ENCODE measurements at regions not wholly inside any gene's neighbourhood (a gene's known extent, or its start where the extent isn't known, plus 50 kb on each side); places are given as distances from the start of the nearest gene placed in this dataset.

- TF ChIP-seq CTCF (IDR thresholded peaks at IDR 0.05; ENCODE audit: low read length) (no peak), EZH2 (optimal IDR thresholded peaks at IDR 0.05; ENCODE audit: low read depth, low read length) (no peak)
Measured at GRCh38 chr4:181757098-181757497, 486.1 kb upstream of the TENM3 start.

All from MM.1S (cell line).